ENCODE measurements at regions not wholly inside any gene's neighbourhood (a gene's known extent, or its start where the extent isn't known, plus 50 kb on each side); places are given as distances from the start of the nearest gene placed in this dataset.

DNA sequence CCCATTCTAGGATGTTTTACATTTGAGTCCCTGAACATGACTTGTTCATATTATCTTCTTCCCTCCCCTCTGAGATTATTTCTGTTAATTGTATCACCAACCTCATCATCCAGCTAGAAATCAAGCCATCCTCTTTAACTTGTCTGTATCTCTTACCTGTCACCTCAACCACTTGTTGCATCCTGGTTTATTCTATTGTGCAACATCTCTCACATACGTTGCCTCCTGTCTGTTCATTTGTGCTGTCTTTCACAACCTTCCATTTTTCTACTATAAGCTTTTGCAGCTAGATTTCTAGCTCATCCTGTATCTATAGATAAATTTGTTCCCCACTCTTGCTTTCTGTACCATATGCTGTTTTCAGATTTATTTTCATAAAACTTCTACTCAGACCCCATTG, 183.7 kb downstream of the MCHR2 start:
- Histone ChIP-seq H3K27me3 (no peaks in the 10 kb centered on the region), H3K4me3 (no peak overlapping the region), H3K9me3 (no peaks in the 10 kb centered on the region), H3K36me3 (no peaks in the 10 kb centered on the region), H3K4me1 (no peaks in the 10 kb centered on the region), H3K27ac (no peak overlapping the region)
- intact Hi-C loops (cut with DNase I) = no loop called here
- DNase-seq (ENCODE audit: low spot score in 2 of 2) = no peak
- TF ChIP-seq, protein P1, sequence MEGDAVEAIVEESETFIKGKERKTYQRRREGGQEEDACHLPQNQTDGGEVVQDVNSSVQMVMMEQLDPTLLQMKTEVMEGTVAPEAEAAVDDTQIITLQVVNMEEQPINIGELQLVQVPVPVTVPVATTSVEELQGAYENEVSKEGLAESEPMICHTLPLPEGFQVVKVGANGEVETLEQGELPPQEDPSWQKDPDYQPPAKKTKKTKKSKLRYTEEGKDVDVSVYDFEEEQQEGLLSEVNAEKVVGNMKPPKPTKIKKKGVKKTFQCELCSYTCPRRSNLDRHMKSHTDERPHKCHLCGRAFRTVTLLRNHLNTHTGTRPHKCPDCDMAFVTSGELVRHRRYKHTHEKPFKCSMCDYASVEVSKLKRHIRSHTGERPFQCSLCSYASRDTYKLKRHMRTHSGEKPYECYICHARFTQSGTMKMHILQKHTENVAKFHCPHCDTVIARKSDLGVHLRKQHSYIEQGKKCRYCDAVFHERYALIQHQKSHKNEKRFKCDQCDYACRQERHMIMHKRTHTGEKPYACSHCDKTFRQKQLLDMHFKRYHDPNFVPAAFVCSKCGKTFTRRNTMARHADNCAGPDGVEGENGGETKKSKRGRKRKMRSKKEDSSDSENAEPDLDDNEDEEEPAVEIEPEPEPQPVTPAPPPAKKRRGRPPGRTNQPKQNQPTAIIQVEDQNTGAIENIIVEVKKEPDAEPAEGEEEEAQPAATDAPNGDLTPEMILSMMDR (IDR thresholded peaks at IDR 0.05) = no peak

DNA sequence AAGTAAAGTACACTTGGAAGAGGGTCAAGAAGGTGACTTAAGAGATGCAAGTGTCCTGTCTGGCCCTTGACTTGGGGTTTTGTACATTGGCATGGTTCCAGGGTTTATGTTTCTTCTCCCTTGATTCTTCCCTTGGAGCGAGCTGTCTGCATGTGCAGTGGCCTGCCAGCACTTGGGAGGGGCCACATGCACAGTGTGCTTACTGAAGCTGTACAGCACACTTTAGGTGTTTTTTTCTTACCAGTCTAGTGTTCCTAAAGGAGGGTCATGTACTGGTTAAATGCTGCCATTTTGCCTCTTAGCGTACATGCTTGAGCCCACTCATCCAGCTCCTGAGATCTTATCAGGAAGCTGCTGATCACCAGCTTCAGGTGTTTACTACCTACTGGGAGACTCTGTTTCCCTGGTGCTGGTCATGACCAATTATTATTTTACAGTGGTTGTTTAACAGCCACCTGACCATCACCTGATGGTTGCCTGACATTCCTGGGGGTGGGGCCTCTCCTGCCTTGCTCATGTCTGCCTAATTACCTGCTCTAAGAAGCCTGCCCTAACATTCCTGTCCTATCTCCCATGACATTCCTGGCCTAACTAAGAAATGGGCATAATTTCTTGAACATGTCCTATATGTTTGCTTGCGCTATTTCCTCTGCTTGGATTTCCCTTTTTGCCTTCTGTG, 182.9 kb downstream of the MCHR2 start:
- intact Hi-C loops (cut with DNase I) = no loop called here
- TF ChIP-seq, protein P1 (IDR thresholded peaks at IDR 0.05) = no peak

DNA sequence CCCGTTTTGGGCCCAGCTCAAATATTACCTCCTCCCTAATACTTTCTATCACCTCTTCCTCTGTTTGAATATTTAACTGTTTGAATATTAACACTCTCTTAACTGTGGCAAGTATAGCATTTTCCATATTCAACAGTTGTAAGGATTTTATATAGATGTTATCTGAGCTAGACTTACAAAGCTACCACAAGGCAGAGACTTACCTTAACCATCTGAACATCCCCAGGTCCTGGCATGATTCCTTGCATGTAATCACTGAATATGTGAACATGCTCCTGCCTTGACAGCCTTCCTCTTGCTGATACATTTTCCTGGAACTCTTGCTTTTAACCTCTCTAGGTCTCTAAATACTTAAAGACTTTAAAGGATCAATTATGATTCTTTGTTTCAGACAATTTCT, 182.4 kb downstream of the MCHR2 start:
- intact Hi-C loops (cut with DNase I) = no loop called here

More for the DNA sequence above, 182.9 kb downstream of the MCHR2 start:
- Histone ChIP-seq H3K27me3 (no peaks in the 10 kb centered on the region), H3K9me3 (no peaks in the 10 kb centered on the region), H3K36me3 (no peaks in the 10 kb centered on the region), H3K4me1 (no peaks in the 10 kb centered on the region), H3K4me3 (no peak overlapping the region), H3K27ac (no peak overlapping the region)
- no peak for DNase-seq (ENCODE audit: low spot score in 2 of 2)

GRCh38 chr6:99813565-99813964, 180.5 kb downstream of the MCHR2 start:
- H3K27me3 ChIP-seq = no peaks in the 10 kb centered on the region
- no peak for DNase-seq (ENCODE audit: low spot score in 2 of 2)
- H3K36me3 ChIP-seq = no peaks in the 10 kb centered on the region
- TF ChIP-seq, protein P1 (IDR thresholded peaks at IDR 0.05) = no peak
- H3K4me3 ChIP-seq = no peak overlapping the region
- no peaks in the 10 kb centered on the region for H3K4me1 ChIP-seq
- H3K9me3 ChIP-seq = no peaks in the 10 kb centered on the region
- H3K27ac ChIP-seq = no peak overlapping the region
- intact Hi-C loops (cut with DNase I) = no loop called here

More for the DNA sequence above, 182.4 kb downstream of the MCHR2 start:
- Histone ChIP-seq H3K27ac (no peak overlapping the region), H3K36me3 (no peaks in the 10 kb centered on the region), H3K27me3 (no peaks in the 10 kb centered on the region), H3K4me1 (no peaks in the 10 kb centered on the region), H3K4me3 (no peak overlapping the region), H3K9me3 (no peaks in the 10 kb centered on the region)
- TF ChIP-seq, protein P1 (IDR thresholded peaks at IDR 0.05) = no peak
- DNase-seq (ENCODE audit: low spot score in 2 of 2) = no peak

DNA sequence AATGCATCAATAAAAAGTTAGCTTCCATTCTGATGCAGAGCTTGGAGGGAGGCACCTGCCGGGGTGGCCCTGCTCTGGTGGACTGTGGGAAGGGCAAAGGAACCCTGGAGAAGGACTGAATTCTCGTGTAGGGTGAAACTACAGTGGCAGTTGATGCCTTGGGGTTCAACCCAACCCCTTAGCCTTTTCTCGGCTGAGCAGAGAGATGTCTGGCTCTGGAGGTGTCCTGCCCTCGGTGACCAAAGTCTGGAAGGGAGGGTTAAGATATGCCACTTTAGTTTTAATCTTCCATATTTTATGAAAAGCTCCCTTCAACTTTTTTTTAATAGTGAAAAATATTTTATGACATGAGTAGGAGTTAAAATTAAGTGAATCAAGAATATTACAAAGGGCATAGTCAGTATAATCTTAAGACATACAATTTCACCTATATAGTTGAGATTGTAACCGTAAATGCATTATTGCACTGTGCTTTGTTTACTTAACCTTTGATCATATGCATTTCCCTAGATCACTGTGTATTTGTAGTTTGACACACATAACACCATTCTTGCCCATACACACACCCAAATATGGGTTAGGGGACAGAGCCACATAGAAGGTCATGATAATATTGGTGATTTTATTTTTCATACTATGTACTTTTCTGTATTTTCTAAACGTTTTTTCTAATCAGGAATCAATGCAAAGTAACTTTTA, 179.6 kb downstream of the MCHR2 start:
- no peaks in the 10 kb centered on the region for H3K27me3 ChIP-seq
- no peak overlapping the region for H3K27ac ChIP-seq
- TF ChIP-seq, protein P1 (IDR thresholded peaks at IDR 0.05) = no peak
- no peak overlapping the region for H3K4me3 ChIP-seq
- H3K4me1 ChIP-seq = no peaks in the 10 kb centered on the region
- intact Hi-C loops (cut with DNase I) = no loop called here
- H3K9me3 ChIP-seq = no peaks in the 10 kb centered on the region
- H3K36me3 ChIP-seq = no peaks in the 10 kb centered on the region
- no peak for DNase-seq (ENCODE audit: low spot score in 2 of 2)
